Midbrain (tissue), 1 donor: ENCODE measurements at regions not wholly inside any gene's neighbourhood (a gene's known extent, or its start where the extent isn't known, plus 50 kb on each side); places are given as distances from the start of the nearest gene placed in this dataset.
"Not testable (repeated sequence)": the region's sequence is repeated elsewhere in the genome, so short reads cannot be mapped to it uniquely, and the experiment has no call there.

ENCODE experiments used
- DNase-seq: peaks from one replicate; lab custom pipeline; 2025; lab: John Stamatoyannopoulos, UW

DNA sequence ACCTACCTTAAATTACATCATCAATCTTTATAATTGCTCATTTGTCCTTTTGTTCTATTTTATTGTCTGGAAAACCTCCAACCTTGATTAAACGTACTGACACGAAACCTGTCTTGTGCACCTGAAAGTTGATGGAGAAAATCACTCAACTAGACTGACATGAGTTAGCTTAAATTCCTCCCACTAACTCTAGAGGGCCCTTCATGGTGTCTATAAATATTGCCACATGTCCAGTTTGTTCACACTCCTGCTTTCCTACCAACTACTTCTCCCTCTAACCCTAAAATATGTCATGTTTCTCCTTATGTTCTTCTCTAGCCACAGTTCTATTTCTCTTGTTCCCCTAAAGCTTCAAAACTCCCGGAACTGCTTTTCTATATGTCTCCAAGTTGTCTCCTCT lies 59.8 kb upstream of the SGO1 start:
- no peak for DNase-seq

DNA sequence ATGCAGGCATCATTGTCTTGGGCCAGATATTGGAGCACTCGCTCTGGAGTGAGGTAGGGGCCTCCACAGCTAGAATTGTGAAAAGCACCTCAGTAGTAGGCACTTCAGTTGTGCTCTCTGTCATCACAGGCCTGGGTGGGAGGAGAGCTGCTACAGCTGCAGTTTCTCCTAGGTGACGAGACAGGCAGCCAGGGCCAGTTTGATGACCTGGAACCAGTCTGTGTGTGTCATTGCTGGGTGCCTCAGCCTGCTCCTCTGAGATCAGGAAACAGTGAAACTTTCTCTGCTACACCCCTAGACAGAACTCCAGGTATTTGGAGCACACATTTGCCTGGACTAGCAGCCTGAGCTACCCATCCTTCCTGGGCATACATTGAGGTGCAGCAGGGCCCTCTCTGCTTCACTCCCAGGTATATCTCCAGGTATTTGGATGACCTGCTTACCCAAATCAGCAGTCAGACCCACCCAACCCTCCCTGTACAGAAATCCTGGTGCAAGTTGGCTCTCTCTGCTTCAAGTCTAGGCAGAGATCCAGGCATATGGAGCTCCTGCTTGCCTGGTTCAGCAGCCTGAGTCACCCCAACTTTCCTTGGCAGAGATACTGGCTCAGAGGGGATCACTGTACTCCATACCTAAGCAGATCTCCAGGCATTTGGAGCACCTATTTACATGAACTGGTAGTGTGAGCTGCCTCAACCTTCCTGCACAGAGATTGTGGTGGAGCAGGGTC lies 54.3 kb upstream of the SGO1 start:
- DNase-seq: no peak

DNA sequence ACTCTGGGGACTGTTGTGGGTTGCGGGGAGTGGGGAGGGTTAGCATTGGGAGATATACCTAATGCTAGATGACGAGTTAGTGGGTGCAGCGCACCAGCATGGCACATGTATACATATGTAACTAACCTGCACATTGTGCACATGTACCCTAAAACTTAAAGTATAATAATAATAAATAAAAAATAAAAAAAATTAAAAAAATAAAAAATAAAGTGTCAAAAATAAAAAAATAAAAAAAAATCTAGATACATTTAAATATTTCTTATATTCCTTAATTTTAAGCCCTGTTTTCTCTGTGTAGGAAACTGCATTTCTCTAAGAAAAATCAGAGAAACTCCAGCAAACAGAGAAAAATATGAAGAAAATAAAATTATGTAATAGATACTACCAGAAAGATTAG lies 52.2 kb upstream of the SGO1 start:
- DNase-seq: not testable (repeated sequence)

DNA sequence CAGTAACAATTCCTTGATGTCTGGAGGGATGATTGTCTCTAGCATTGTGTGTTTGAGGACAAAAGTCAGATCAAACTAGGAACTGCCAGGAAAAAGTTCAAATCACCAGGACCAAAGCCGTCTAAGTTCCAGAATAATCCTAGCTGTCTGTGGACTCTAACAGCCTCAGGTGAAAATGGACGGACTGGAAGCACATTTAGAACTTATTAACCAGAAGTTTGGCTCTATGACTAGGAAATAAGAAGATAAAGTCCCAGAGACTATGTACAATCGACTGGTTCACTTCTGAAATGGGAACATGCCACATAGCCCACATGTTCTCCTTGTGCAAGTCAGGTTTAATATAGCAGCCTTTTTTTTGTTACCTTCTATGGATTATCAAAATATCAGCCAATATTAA lies 50.6 kb upstream of the SGO1 start:
- no peak for DNase-seq
